ENCODE measurements at regions not wholly inside any gene's neighbourhood (a gene's known extent, or its start where the extent isn't known, plus 50 kb on each side); places are given as distances from the start of the nearest gene placed in this dataset.

GRCh38 chr12:124489915-124490583 is 77.4 kb downstream of the NCOR2 start:
- DNase-seq (ENCODE audit: low read depth) = no peak

- DNase-seq (ENCODE audit: low read depth) = no peak
These were observed 78.2 kb downstream of the NCOR2 start for GRCh38 chr12:124489220-124489619.

- no peak for DNase-seq (ENCODE audit: low read depth)
These were observed 78.9 kb downstream of the NCOR2 start for GRCh38 chr12:124488520-124488919.

GRCh38 chr12:124487834-124488165 is 79.6 kb downstream of the NCOR2 start:
- no peak for DNase-seq (ENCODE audit: low read depth)

GRCh38 chr12:124487066-124487833 is 80.2 kb downstream of the NCOR2 start:
- DNase-seq (ENCODE audit: low read depth) = no peak

GRCh38 chr12:124486346-124486963 is 81.0 kb downstream of the NCOR2 start:
- DNase-seq (ENCODE audit: low read depth) = no peak

- DNase-seq (ENCODE audit: low read depth) = no peak
These were observed 82.0 kb downstream of the NCOR2 start for GRCh38 chr12:124485371-124485770.

GRCh38 chr12:124484526-124484953 is 82.9 kb downstream of the NCOR2 start:
- no peak for DNase-seq (ENCODE audit: low read depth)

- DNase-seq (ENCODE audit: low read depth) = no peak
These were observed 83.3 kb downstream of the NCOR2 start for GRCh38 chr12:124484067-124484466.

- no peak for DNase-seq (ENCODE audit: low read depth)
These were observed 84.3 kb downstream of the NCOR2 start for GRCh38 chr12:124482901-124483799.

- DNase-seq (ENCODE audit: low read depth) = no peak
These were observed 84.9 kb downstream of the NCOR2 start for GRCh38 chr12:124482567-124482893.

- no peak for DNase-seq (ENCODE audit: low read depth)
These were observed 85.4 kb downstream of the NCOR2 start for GRCh38 chr12:124481772-124482566.

GRCh38 chr12:124481257-124481750 is 86.1 kb downstream of the NCOR2 start:
- DNase-seq (ENCODE audit: low read depth) = no peak

GRCh38 chr12:124480469-124481256 is 86.7 kb downstream of the NCOR2 start:
- DNase-seq (ENCODE audit: low read depth) = no peak

- DNase-seq (ENCODE audit: low read depth) = no peak
These were observed 87.5 kb downstream of the NCOR2 start for GRCh38 chr12:124479680-124480468.

- no peak for DNase-seq (ENCODE audit: low read depth)
These were observed 88.3 kb downstream of the NCOR2 start for GRCh38 chr12:124478985-124479645.

GRCh38 chr12:124478416-124478815 is 89.0 kb downstream of the NCOR2 start:
- no peak for DNase-seq (ENCODE audit: low read depth)

GRCh38 chr12:124477107-124477915 is 90.1 kb downstream of the NCOR2 start:
- DNase-seq (ENCODE audit: low read depth) = no peak
